BE2C (cell line): ENCODE measurements at regions not wholly inside any gene's neighbourhood (a gene's known extent, or its start where the extent isn't known, plus 50 kb on each side); places are given as distances from the start of the nearest gene placed in this dataset.

ENCODE experiments used
- DNase-seq: peaks from one replicate; pipeline ENCODE4 v3.0.0-alpha.2; 2020
- H3K27me3 ChIP-seq: fragments of 250-450 bp; sonication (Bioruptor Pico); 2 replicates; pipeline ENCODE4 v1.5.1; 2020; ENCODE audit warnings: mild to moderate bottlenecking
- H3K36me3 ChIP-seq: fragments of 250-450 bp; sonication (Bioruptor Pico); 2 replicates; pipeline ENCODE4 v1.5.1; 2020; ENCODE audit warnings: mild to moderate bottlenecking
- H3K4me1 ChIP-seq: fragments of 250-450 bp; sonication (Bioruptor Pico); 2 replicates; pipeline ENCODE4 v1.5.1; 2020
- H3K4me3 ChIP-seq: 2 replicates; pipeline ENCODE4 v1.5.1; 2011; ENCODE audit warnings: low read depth, low read length
- H3K9me3 ChIP-seq: fragments of 250-450 bp; sonication (Bioruptor Pico); 2 replicates; pipeline ENCODE4 v1.5.1; 2020
- CTCF ChIP-seq: IDR thresholded peaks from 2 replicates; pipeline ENCODE4 v1.5.1; 2012; ENCODE audit warnings: mild to moderate bottlenecking, low read depth, low read length

- no peak overlapping the region for H3K4me3 ChIP-seq
- H3K4me1 ChIP-seq = no peaks in the 10 kb centered on the region
- no peak for TF ChIP-seq CTCF
- no peak for DNase-seq
- no peaks in the 10 kb centered on the region for H3K27me3 ChIP-seq
- H3K9me3 ChIP-seq = no peaks in the 10 kb centered on the region
- no peaks in the 10 kb centered on the region for H3K36me3 ChIP-seq
Observed at GRCh38 chr14:86865934-86866333, 1127.0 kb downstream of the GALC start.

- Histone ChIP-seq H3K27me3 (no peaks in the 10 kb centered on the region), H3K9me3 (no peaks in the 10 kb centered on the region), H3K36me3 (no peaks in the 10 kb centered on the region), H3K4me3 (no peak overlapping the region), H3K4me1 (no peaks in the 10 kb centered on the region)
- no peak for DNase-seq
- no peak for TF ChIP-seq CTCF
Observed at GRCh38 chr14:86858591-86858990, 1134.4 kb downstream of the GALC start.

- Histone ChIP-seq H3K4me1 (no peaks in the 10 kb centered on the region), H3K36me3 (no peaks in the 10 kb centered on the region), H3K27me3 (no peaks in the 10 kb centered on the region), H3K9me3 (no peaks in the 10 kb centered on the region), H3K4me3 (no peak overlapping the region)
- TF ChIP-seq CTCF = no peak
- DNase-seq = no peak
Observed at GRCh38 chr14:86858031-86858430, 1135.0 kb downstream of the GALC start.

GRCh38 chr14:86852530-86852929, 1140.5 kb downstream of the GALC start:
- Histone ChIP-seq H3K4me1 (no peaks in the 10 kb centered on the region), H3K9me3 (no peaks in the 10 kb centered on the region), H3K36me3 (no peaks in the 10 kb centered on the region), H3K27me3 (no peaks in the 10 kb centered on the region), H3K4me3 (no peak overlapping the region)
- no peak for TF ChIP-seq CTCF
- DNase-seq = no peak

- Histone ChIP-seq H3K27me3 (0 out of 2 replicates have a peak, but pooled peaks cover under 1% of the 10 kb centered on the region), H3K9me3 (no peaks in the 10 kb centered on the region), H3K36me3 (no peaks in the 10 kb centered on the region), H3K4me3 (no peak overlapping the region), H3K4me1 (no peaks in the 10 kb centered on the region)
- no peak for TF ChIP-seq CTCF
- DNase-seq = no peak
Observed at GRCh38 chr14:86847140-86847539, 1145.8 kb downstream of the GALC start.

GRCh38 chr14:86838363-86838762, 1154.6 kb downstream of the GALC start:
- H3K36me3 ChIP-seq = no peaks in the 10 kb centered on the region
- DNase-seq = no peak
- H3K9me3 ChIP-seq = no peaks in the 10 kb centered on the region
- 0 out of 2 replicates have a peak, but pooled peaks cover 3% of the 10 kb centered on the region for H3K27me3 ChIP-seq
- H3K4me1 ChIP-seq = no peaks in the 10 kb centered on the region
- TF ChIP-seq CTCF = no peak
- no peak overlapping the region for H3K4me3 ChIP-seq
